ENCODE measurements at regions not wholly inside any gene's neighbourhood (a gene's known extent, or its start where the extent isn't known, plus 50 kb on each side); places are given as distances from the start of the nearest gene placed in this dataset.

DNA sequence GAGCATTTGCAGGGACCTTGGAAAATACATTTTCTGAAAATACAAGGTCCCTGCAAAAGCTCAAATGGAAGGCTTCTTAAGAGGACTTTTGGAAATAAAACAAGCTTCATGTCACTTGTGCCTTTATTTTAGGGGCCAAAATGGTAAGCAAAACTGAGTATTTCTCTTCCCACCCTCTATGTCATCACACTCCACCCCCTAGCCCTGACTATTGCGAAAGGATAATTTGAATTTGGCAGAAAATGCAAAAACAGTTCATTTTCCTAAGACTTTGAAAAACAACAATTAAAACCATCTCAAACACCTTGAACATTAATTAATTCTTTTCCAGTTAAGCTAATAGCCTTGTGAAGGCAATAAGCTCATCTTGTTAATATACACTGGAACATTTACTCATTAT lies 201.7 kb downstream of the TM2D1 start:
- H3K9ac ChIP-seq (ENCODE audit: low read length), result no peak overlapping the region
- H3K4me1 ChIP-seq (ENCODE audit: insufficient read depth, low read length), result no peaks in the 10 kb centered on the region
- no peak overlapping the region for H3K27ac ChIP-seq (ENCODE audit: low read depth, low read length)
- H3K27me3 ChIP-seq (ENCODE audit: control insufficient read depth in 1 of 2, insufficient read depth in 2 of 2, low read length in 2 of 2), result no peaks in the 10 kb centered on the region
- no peaks in the 10 kb centered on the region for H3K9me3 ChIP-seq (ENCODE audit: low read length)
- no peaks in the 10 kb centered on the region for H3K36me3 ChIP-seq (ENCODE audit: insufficient read depth, low read length)
- no peak overlapping the region for H3K4me3 ChIP-seq (ENCODE audit: low read depth in 1 of 2, low read length in 2 of 2)

DNA sequence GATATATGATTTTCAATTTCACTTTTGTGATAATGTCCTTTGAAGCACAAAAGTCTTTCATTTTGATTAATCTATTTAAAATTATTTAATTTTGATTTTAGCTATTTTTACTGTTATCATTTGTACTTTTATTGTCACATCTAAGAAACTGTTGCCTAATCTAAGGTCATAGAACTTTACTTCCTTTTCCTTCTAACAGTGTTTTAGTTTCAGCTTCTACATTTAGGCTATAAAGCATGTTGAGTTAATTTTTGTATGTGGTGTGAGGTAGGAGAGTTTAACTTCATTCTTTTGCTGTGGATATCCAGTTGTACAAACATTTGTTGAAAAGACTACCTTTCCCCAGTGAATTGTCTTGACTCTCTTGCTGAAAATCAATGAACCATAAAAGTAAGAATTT lies 204.5 kb downstream of the TM2D1 start:
- Histone ChIP-seq H3K9ac (ENCODE audit: low read length) (no peak overlapping the region), H3K4me1 (ENCODE audit: insufficient read depth, low read length) (no peaks in the 10 kb centered on the region), H3K4me3 (ENCODE audit: low read depth in 1 of 2, low read length in 2 of 2) (no peak overlapping the region), H3K36me3 (ENCODE audit: insufficient read depth, low read length) (no peaks in the 10 kb centered on the region), H3K27me3 (ENCODE audit: control insufficient read depth in 1 of 2, insufficient read depth in 2 of 2, low read length in 2 of 2) (no peaks in the 10 kb centered on the region), H3K27ac (ENCODE audit: low read depth, low read length) (no peak overlapping the region), H3K9me3 (ENCODE audit: low read length) (no peaks in the 10 kb centered on the region)

DNA sequence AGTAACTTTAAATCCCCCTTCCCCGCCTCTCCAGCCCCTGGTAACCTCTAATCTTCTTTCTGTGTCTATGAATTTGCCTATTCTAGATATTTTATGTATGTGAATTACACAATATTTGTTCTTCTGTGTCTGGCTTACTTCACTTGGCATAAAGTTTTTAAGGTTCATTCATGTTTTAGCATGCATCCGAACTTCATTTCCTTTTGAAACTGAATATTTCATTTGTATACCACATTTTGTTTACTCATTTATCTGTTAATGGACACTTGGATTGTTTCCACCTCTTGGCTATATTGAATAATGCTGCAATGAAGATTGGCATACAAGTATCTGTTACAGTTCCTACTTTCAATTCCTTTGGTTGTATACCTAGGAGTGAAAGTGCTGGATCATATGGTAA lies 205.3 kb downstream of the TM2D1 start:
- Histone ChIP-seq H3K9me3 (ENCODE audit: low read length) (no peaks in the 10 kb centered on the region), H3K4me3 (ENCODE audit: low read depth in 1 of 2, low read length in 2 of 2) (no peak overlapping the region), H3K36me3 (ENCODE audit: insufficient read depth, low read length) (no peaks in the 10 kb centered on the region), H3K27me3 (ENCODE audit: control insufficient read depth in 1 of 2, insufficient read depth in 2 of 2, low read length in 2 of 2) (no peaks in the 10 kb centered on the region), H3K4me1 (ENCODE audit: insufficient read depth, low read length) (no peaks in the 10 kb centered on the region), H3K9ac (ENCODE audit: low read length) (no peak overlapping the region), H3K27ac (ENCODE audit: low read depth, low read length) (no peak overlapping the region)

DNA sequence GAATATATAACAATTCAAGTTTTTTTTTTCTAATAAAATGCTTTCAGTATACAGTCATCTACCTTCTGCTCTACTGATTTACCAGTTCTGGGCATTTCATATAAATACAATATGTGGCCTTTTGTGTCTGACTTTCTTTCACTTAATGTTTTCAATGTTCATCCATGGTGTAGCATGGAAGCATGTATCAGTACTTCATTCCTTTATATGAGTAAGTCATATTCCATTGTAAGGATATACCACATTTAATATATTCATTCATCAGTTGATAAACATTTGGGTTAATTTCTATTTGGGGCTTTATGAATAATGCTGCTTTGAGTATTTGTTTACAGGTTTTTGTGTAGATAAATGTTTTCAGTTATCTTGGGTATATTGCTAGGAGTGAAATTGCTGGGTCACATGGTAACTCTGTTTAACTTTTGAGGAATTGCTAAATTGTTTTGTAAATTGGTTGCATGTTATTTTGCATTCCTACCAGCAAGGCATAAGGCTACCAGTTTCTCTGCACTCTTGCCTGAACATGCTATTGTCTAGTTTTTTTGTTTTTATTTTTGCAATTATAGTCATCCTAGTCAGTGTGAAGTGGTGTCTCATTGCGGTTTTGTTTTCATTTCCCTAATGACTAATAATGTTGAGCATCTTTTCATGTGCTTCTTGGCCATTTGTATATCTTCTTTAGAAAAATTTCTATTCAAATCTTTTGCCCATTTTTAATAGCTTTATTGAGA lies 206.1 kb downstream of the TM2D1 start:
- H3K27ac ChIP-seq (ENCODE audit: low read depth, low read length), result no peak overlapping the region
- no peak overlapping the region for H3K4me3 ChIP-seq (ENCODE audit: low read depth in 1 of 2, low read length in 2 of 2)
- H3K9ac ChIP-seq (ENCODE audit: low read length), result no peak overlapping the region
- H3K36me3 ChIP-seq (ENCODE audit: insufficient read depth, low read length), result no peaks in the 10 kb centered on the region
- no peaks in the 10 kb centered on the region for H3K27me3 ChIP-seq (ENCODE audit: control insufficient read depth in 1 of 2, insufficient read depth in 2 of 2, low read length in 2 of 2)
- H3K4me1 ChIP-seq (ENCODE audit: insufficient read depth, low read length), result no peaks in the 10 kb centered on the region
- no peaks in the 10 kb centered on the region for H3K9me3 ChIP-seq (ENCODE audit: low read length)

DNA sequence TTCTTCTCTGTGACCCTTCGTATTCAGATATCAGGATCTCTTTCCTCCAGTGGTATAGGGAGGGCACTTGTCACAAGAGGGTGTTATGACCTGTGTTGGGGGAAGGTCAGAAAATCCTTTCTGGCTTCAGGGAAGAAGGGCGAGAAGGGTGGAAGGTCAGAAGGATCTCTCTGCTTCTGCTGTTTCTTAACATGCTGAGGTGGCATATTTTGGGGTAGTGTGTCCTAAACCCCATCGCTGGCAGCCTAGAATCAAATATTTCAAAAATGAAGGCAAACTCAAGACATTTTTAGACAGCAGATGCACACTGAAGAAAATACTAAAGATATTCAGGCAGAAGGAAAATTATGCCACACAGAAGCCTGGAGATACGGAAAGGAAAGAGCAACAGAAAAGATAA lies 207.6 kb downstream of the TM2D1 start:
- H3K4me3 ChIP-seq (ENCODE audit: low read depth in 1 of 2, low read length in 2 of 2), result no peak overlapping the region
- no peak overlapping the region for H3K9ac ChIP-seq (ENCODE audit: low read length)
- no peaks in the 10 kb centered on the region for H3K4me1 ChIP-seq (ENCODE audit: insufficient read depth, low read length)
- H3K36me3 ChIP-seq (ENCODE audit: insufficient read depth, low read length), result no peaks in the 10 kb centered on the region
- H3K27ac ChIP-seq (ENCODE audit: low read depth, low read length), result no peak overlapping the region
- H3K9me3 ChIP-seq (ENCODE audit: low read length), result no peaks in the 10 kb centered on the region
- H3K27me3 ChIP-seq (ENCODE audit: control insufficient read depth in 1 of 2, insufficient read depth in 2 of 2, low read length in 2 of 2), result no peaks in the 10 kb centered on the region

DNA sequence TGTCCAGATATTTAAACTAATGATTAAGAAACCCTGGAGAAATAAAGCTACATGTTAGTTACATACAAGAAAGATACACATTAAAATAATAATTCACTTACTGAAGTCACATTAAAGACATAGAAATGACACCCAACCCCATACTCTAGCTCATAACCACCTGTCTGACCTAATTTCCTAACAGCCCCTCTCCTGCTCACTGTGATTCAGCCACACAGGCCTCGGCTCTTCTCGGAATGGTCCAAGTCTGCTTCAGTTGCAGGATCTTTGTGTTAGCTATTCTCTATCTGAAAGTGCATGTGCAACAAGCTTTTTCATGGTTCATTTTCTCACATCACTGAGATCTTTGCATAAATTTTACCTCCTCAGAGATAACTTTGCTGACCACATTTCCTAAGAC lies 209.8 kb downstream of the TM2D1 start:
- H3K4me1 ChIP-seq (ENCODE audit: insufficient read depth, low read length), result no peaks in the 10 kb centered on the region
- no peaks in the 10 kb centered on the region for H3K27me3 ChIP-seq (ENCODE audit: control insufficient read depth in 1 of 2, insufficient read depth in 2 of 2, low read length in 2 of 2)

More for the DNA sequence above, 209.8 kb downstream of the TM2D1 start:
- no peak overlapping the region for H3K9ac ChIP-seq (ENCODE audit: low read length)
- no peak overlapping the region for H3K27ac ChIP-seq (ENCODE audit: low read depth, low read length)
- no peaks in the 10 kb centered on the region for H3K36me3 ChIP-seq (ENCODE audit: insufficient read depth, low read length)
- H3K4me3 ChIP-seq (ENCODE audit: low read depth in 1 of 2, low read length in 2 of 2), result no peak overlapping the region
- no peaks in the 10 kb centered on the region for H3K9me3 ChIP-seq (ENCODE audit: low read length)
